ENCODE measurements at regions not wholly inside any gene's neighbourhood (a gene's known extent, or its start where the extent isn't known, plus 50 kb on each side); places are given as distances from the start of the nearest gene placed in this dataset.
"Not testable (repeated sequence)": the region's sequence is repeated elsewhere in the genome, so short reads cannot be mapped to it uniquely, and the experiment has no call there.

DNA sequence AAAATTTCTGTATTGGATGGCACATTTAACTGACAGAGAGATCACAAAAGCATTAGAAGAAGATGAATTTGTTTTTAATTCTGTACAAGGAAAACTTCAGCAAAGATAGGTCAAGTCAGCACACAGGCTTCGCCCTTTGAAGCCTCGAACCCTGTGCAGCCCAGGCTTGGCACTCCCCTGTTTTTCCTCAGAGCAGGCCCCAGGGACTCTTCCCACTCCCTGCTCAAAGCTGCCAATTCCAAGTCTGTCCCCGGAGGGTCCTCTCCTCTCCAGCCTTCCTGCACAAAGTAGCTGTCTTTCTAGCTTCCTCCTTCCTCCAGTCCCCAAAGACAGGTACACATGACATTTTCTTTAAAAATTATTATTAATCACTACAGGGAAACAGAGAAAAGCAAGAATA is 466.3 kb downstream of the PPARGC1A start:
- intact Hi-C loops (cut with DNase I): no loop called here
- DNase-seq (ENCODE audit: extremely low spot score): no peak
- H3K27ac ChIP-seq (replicated peaks in 1 of 4): no peak overlapping the region
- WGBS: 65% methylated on average over 3 of the region's 3 CpGs
- no peaks in the 10 kb centered on the region for H3K27me3 ChIP-seq
- no peaks in the 10 kb centered on the region for H3K9me3 ChIP-seq
- no peaks in the 10 kb centered on the region for H3K36me3 ChIP-seq
- H3K4me1 ChIP-seq: no peaks in the 10 kb centered on the region
- TF ChIP-seq EP300 (IDR thresholded peaks at IDR 0.05) (no peak), POLR2AphosphoS5 (IDR thresholded peaks at IDR 0.05) (no peak), CTCF (IDR thresholded peaks at IDR 0.05) (no peak), POLR2A (IDR thresholded peaks at IDR 0.05; ENCODE audit: low read depth) (no peak)
- no peak overlapping the region for H3K4me3 ChIP-seq

GRCh38 chr4:23422878-23423277 is 467.0 kb downstream of the PPARGC1A start:
- Histone ChIP-seq H3K27me3 (no peaks in the 10 kb centered on the region), H3K36me3 (no peaks in the 10 kb centered on the region), H3K27ac (replicated peaks in 1 of 4) (no peak overlapping the region), H3K4me3 (no peak overlapping the region), H3K4me1 (no peaks in the 10 kb centered on the region), H3K9me3 (no peaks in the 10 kb centered on the region)
- 95% methylated on average over 1 of the region's 1 CpG for WGBS
- TF ChIP-seq POLR2AphosphoS5 (IDR thresholded peaks at IDR 0.05) (no peak), CTCF (IDR thresholded peaks at IDR 0.05) (no peak), EP300 (IDR thresholded peaks at IDR 0.05) (no peak), POLR2A (IDR thresholded peaks at IDR 0.05; ENCODE audit: low read depth) (no peak)
- no peak for DNase-seq (ENCODE audit: extremely low spot score)
- intact Hi-C loops (cut with DNase I): no loop called here

DNA sequence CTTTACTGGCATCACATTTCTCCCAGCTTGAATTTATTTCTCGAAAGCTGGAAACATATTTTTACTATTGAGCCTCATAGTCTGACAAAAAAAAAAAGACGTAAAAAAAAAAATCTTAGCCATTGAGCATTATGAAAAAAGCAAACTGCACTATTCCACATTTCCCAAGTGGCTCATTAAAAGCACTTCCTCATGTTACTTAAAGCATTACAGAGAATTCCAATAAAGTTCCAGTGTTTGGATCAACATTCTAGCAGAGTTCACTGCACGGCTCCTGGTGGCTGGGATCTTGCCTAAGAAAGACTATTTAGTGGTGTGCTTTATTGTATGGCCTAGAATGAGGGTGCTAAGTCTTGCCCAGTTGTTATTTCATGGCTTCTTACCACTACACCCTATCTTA is 476.2 kb downstream of the PPARGC1A start:
- H3K9me3 ChIP-seq: no peaks in the 10 kb centered on the region
- no peaks in the 10 kb centered on the region for H3K36me3 ChIP-seq
- no peaks in the 10 kb centered on the region for H3K4me1 ChIP-seq
- H3K27ac ChIP-seq (replicated peaks in 1 of 4): no peak overlapping the region
- no peak overlapping the region for H3K4me3 ChIP-seq
- TF ChIP-seq POLR2AphosphoS5 (IDR thresholded peaks at IDR 0.05) (no peak), EP300 (IDR thresholded peaks at IDR 0.05) (no peak), CTCF (IDR thresholded peaks at IDR 0.05) (no peak), POLR2A (IDR thresholded peaks at IDR 0.05; ENCODE audit: low read depth) (no peak)
- WGBS: 80% methylated on average over 3 of the region's 3 CpGs
- intact Hi-C loops (cut with DNase I): no loop called here
- no peaks in the 10 kb centered on the region for H3K27me3 ChIP-seq
- no peak for DNase-seq (ENCODE audit: extremely low spot score)

- Histone ChIP-seq H3K36me3 (no peaks in the 10 kb centered on the region), H3K4me3 (no peak overlapping the region), H3K27ac (replicated peaks in 1 of 4) (no peak overlapping the region), H3K27me3 (no peaks in the 10 kb centered on the region), H3K9me3 (no peaks in the 10 kb centered on the region), H3K4me1 (no peaks in the 10 kb centered on the region)
- intact Hi-C loops (cut with DNase I): no loop called here
- 86% methylated on average over 3 of the region's 3 CpGs for WGBS
- no peak for DNase-seq (ENCODE audit: extremely low spot score)
- TF ChIP-seq POLR2A (IDR thresholded peaks at IDR 0.05; ENCODE audit: low read depth): no peak
- TF ChIP-seq POLR2AphosphoS5 (IDR thresholded peaks at IDR 0.05): no peak
- no peak for TF ChIP-seq CTCF (IDR thresholded peaks at IDR 0.05)
- TF ChIP-seq EP300 (IDR thresholded peaks at IDR 0.05): no peak
These were observed 477.1 kb downstream of the PPARGC1A start for GRCh38 chr4:23412701-23413100.

DNA sequence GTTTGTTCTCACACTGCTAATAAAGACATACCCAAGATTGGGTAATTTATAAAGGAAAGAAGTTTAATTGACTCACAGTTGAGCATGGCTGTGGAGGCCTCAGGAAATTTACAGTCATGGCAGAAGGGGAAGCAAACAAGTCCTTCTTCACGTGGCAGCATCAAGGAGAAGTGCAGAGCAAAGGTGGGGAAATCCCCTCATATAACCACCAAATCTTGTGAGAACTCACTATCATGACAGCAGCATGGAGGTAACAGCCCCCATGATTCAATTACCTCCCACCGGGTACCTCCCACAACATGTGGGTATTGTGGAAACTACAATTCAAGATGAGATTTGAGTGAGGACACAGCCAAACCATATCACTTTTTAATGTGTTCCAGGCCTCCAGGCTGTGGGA is 480.9 kb downstream of the PPARGC1A start:
- H3K27ac ChIP-seq (replicated peaks in 1 of 4); H3K9me3 ChIP-seq; H3K4me3 ChIP-seq; DNase-seq (ENCODE audit: extremely low spot score); H3K36me3 ChIP-seq; intact Hi-C loops (cut with DNase I); H3K4me1 ChIP-seq; H3K27me3 ChIP-seq: not testable (repeated sequence)
- WGBS: 85% methylated on average over 2 of the region's 2 CpGs

Data from esophagus muscularis mucosa (tissue), 4 donors.